ENCODE measurements at regions not wholly inside any gene's neighbourhood (a gene's known extent, or its start where the extent isn't known, plus 50 kb on each side); places are given as distances from the start of the nearest gene placed in this dataset.

- Histone ChIP-seq H3K4me3 (no peak overlapping the region), H4K20me1 (ENCODE audit: low read depth) (no peaks in the 10 kb centered on the region), H3K9ac (no peak overlapping the region), H3K36me3 (no peaks in the 10 kb centered on the region), H3K4me2 (no peak overlapping the region), H3K79me2 (ENCODE audit: low read depth) (no peaks in the 10 kb centered on the region), H3K9me3 (ENCODE audit: low read depth) (no peaks in the 10 kb centered on the region), H3K27ac (no peak overlapping the region), H3F3A (ENCODE audit: low read depth) (no peaks in the 10 kb centered on the region), H3K4me1 (no peaks in the 10 kb centered on the region), H3K27me3 (no peaks in the 10 kb centered on the region), H2AFZ (replicated peaks) (no peak overlapping the region)
- no peak overlapping the region for H3K27ac Mint-ChIP-seq
- TF ChIP-seq CTCF (IDR thresholded peaks at IDR 0.05): no peak
- TF ChIP-seq EZH2 (IDR thresholded peaks at IDR 0.05): no peak
- TF ChIP-seq EZH2phosphoT487 (IDR thresholded peaks at IDR 0.05): no peak
- H3K36me3 Mint-ChIP-seq: no peaks in the 10 kb centered on the region
- no peak overlapping the region for H3K4me3 Mint-ChIP-seq
- H3K4me1 Mint-ChIP-seq: no peaks in the 10 kb centered on the region
- H3K27me3 Mint-ChIP-seq (ENCODE audit: insufficient read depth, low read depth): no peaks in the 10 kb centered on the region
- no peaks in the 10 kb centered on the region for H3K9me3 Mint-ChIP-seq
- no peak for DNase-seq (ENCODE audit: low spot score)
These were observed 232.3 kb downstream of the COL12A1 start for GRCh38 chr6:74973591-74973990.

- Histone ChIP-seq H2AFZ (replicated peaks) (no peak overlapping the region), H3K4me1 (no peaks in the 10 kb centered on the region), H3K27ac (no peak overlapping the region), H3K27me3 (no peaks in the 10 kb centered on the region), H3F3A (ENCODE audit: low read depth) (no peaks in the 10 kb centered on the region), H3K79me2 (ENCODE audit: low read depth) (no peaks in the 10 kb centered on the region), H3K4me2 (no peak overlapping the region), H3K9ac (no peak overlapping the region), H3K4me3 (no peak overlapping the region), H4K20me1 (ENCODE audit: low read depth) (no peaks in the 10 kb centered on the region), H3K36me3 (no peaks in the 10 kb centered on the region), H3K9me3 (ENCODE audit: low read depth) (peaks cover under 1% of the 10 kb centered on the region)
- TF ChIP-seq EZH2phosphoT487 (IDR thresholded peaks at IDR 0.05): no peak
- no peak for TF ChIP-seq CTCF (IDR thresholded peaks at IDR 0.05)
- Mint-ChIP-seq H3K9me3 (peaks cover 2% of the 10 kb centered on the region), H3K27ac (no peak overlapping the region), H3K4me1 (no peaks in the 10 kb centered on the region), H3K4me3 (no peak overlapping the region), H3K27me3 (ENCODE audit: insufficient read depth, low read depth) (no peaks in the 10 kb centered on the region), H3K36me3 (no peaks in the 10 kb centered on the region)
- DNase-seq (ENCODE audit: low spot score): no peak
These were observed 234.2 kb downstream of the COL12A1 start for GRCh38 chr6:74971633-74972032.

- Mint-ChIP-seq H3K27me3 (ENCODE audit: insufficient read depth, low read depth) (no peaks in the 10 kb centered on the region), H3K36me3 (no peaks in the 10 kb centered on the region), H3K9me3 (peaks cover 10% of the 10 kb centered on the region), H3K4me3 (no peak overlapping the region), H3K27ac (no peak overlapping the region), H3K4me1 (no peaks in the 10 kb centered on the region)
- no peak overlapping the region for H3K27ac ChIP-seq
- H3F3A ChIP-seq (ENCODE audit: low read depth): no peaks in the 10 kb centered on the region
- H3K27me3 ChIP-seq: no peaks in the 10 kb centered on the region
- no peak overlapping the region for H2AFZ ChIP-seq (replicated peaks)
- no peaks in the 10 kb centered on the region for H3K4me1 ChIP-seq
- H3K4me3 ChIP-seq: no peak overlapping the region
- H3K79me2 ChIP-seq (ENCODE audit: low read depth): no peaks in the 10 kb centered on the region
- no peak for TF ChIP-seq CTCF (IDR thresholded peaks at IDR 0.05)
- DNase-seq (ENCODE audit: low spot score): no peak
- no peak overlapping the region for H3K9ac ChIP-seq
- no peak overlapping the region for H3K4me2 ChIP-seq
- H4K20me1 ChIP-seq (ENCODE audit: low read depth): no peaks in the 10 kb centered on the region
- H3K9me3 ChIP-seq (ENCODE audit: low read depth): peaks cover 3% of the 10 kb centered on the region
- no peaks in the 10 kb centered on the region for H3K36me3 ChIP-seq
These were observed 236.1 kb downstream of the COL12A1 start for GRCh38 chr6:74969591-74970267.
